WTC11 (cell line): ENCODE measurements at regions not wholly inside any gene's neighbourhood (a gene's known extent, or its start where the extent isn't known, plus 50 kb on each side); places are given as distances from the start of the nearest gene placed in this dataset.

Experiments
- ATAC-seq: fragments of 200-7000 bp; cut with Tn5 transposase; 2 replicates; pipeline ENCODE4 v1.10.0; 2021; ENCODE audit warnings: mild to moderate bottlenecking, moderate library complexity
- CTCF ChIA-PET: fragments of 300-600 bp; sonication (Branson Sonifier 250); formaldehyde crosslinking; loops from one replicate; lab custom pipeline; 2021; ENCODE audit warnings: antibody characterized with exemption; lab: Charles Lee
- POLR2A ChIA-PET: fragments of 350-600 bp; sonication (Branson Sonifier 250); formaldehyde crosslinking; loops from one replicate; lab custom pipeline; 2021; ENCODE audit warnings: antibody characterized with exemption; lab: Charles Lee
- DNase-seq: peaks from one replicate; pipeline ENCODE4 v3.0.0; 2021; ENCODE audit warnings: low spot score
- H3K27ac Mint-ChIP-seq: 2 replicates; pipeline ENCODE4 v1.8.0; 2021; ENCODE audit warnings: mixed read lengths
- H3K27me3 Mint-ChIP-seq: 2 replicates; pipeline ENCODE4 v1.8.0; 2021; ENCODE audit warnings: low read depth, mild to moderate bottlenecking, moderate library complexity, mixed read lengths
- H3K36me3 Mint-ChIP-seq: 2 replicates; pipeline ENCODE4 v1.8.0; 2021; ENCODE audit warnings: mixed read lengths
- H3K4me1 Mint-ChIP-seq: 2 replicates; pipeline ENCODE4 v1.8.0; 2022; ENCODE audit warnings: mixed read lengths
- H3K4me3 Mint-ChIP-seq: 2 replicates; pipeline ENCODE4 v1.8.0; 2021; ENCODE audit warnings: mild to moderate bottlenecking, moderate library complexity, mixed read lengths
- H3K9me3 Mint-ChIP-seq: 2 replicates; pipeline ENCODE4 v1.8.0; 2021; ENCODE audit warnings: mixed read lengths
- ARID4B ChIP-seq: sonication (generic); formaldehyde crosslinking; IDR thresholded peaks from 2 replicates; pipeline ENCODE4 v1.8.0; 2023; ENCODE audit warnings: missing genetic modification reagents, mild to moderate bottlenecking, borderline replicate concordance
- ATF2 ChIP-seq: sonication (generic); formaldehyde crosslinking; IDR thresholded peaks from 2 replicates; pipeline ENCODE4 v1.8.1; 2022; ENCODE audit warnings: low read depth, missing genetic modification reagents, borderline replicate concordance
- CDX4 ChIP-seq: fragments of 250-450 bp; sonication (Bioruptor Pico); IDR thresholded peaks from 2 replicates; pipeline ENCODE4 v1.9.0; 2021; ENCODE audit warnings: moderate library complexity, mild to moderate bottlenecking, inconsistent platforms, borderline replicate concordance
- CREM ChIP-seq: sonication (generic); formaldehyde crosslinking; IDR thresholded peaks from 2 replicates; pipeline ENCODE4 v1.8.1; 2022; ENCODE audit warnings: mild to moderate bottlenecking, missing genetic modification reagents, moderate library complexity
- E2F5 ChIP-seq: sonication (generic); formaldehyde crosslinking; IDR thresholded peaks from 2 replicates; pipeline ENCODE4 v1.8.1; 2022; ENCODE audit warnings: mild to moderate bottlenecking, moderate library complexity, missing genetic modification reagents
- EMX1 ChIP-seq: fragments of 250-450 bp; sonication (Bioruptor Pico); IDR thresholded peaks from 2 replicates; pipeline ENCODE4 v1.8.0; 2021; ENCODE audit warnings: mild to moderate bottlenecking
- FOXJ3 ChIP-seq: sonication (generic); formaldehyde crosslinking; IDR thresholded peaks from 2 replicates; pipeline ENCODE4 v1.9.0; 2021; ENCODE audit warnings: missing genetic modification reagents, mild to moderate bottlenecking, borderline replicate concordance
- FOXP1 ChIP-seq: sonication (generic); formaldehyde crosslinking; IDR thresholded peaks from 2 replicates; pipeline ENCODE4 v1.8.0; 2022; ENCODE audit warnings: missing genetic modification reagents, mild to moderate bottlenecking, moderate library complexity, borderline replicate concordance
- GABPB1 ChIP-seq: sonication (generic); formaldehyde crosslinking; IDR thresholded peaks from 2 replicates; pipeline ENCODE4 v1.8.1; 2023; ENCODE audit warnings: mild to moderate bottlenecking, missing genetic modification reagents
- GRHL2 ChIP-seq: fragments of 250-450 bp; sonication (Bioruptor Pico); IDR thresholded peaks from 2 replicates; pipeline ENCODE4 v1.8.0; 2022; ENCODE audit warnings: mild to moderate bottlenecking, moderate library complexity; ENCODE audit not compliant: insufficient replicate concordance, severe bottlenecking
- HMGA2 ChIP-seq: fragments of 250-450 bp; sonication (Bioruptor Pico); IDR thresholded peaks from 2 replicates; pipeline ENCODE4 v1.4.0; 2021; ENCODE audit warnings: mild to moderate bottlenecking, moderate library complexity
- HMGXB4 ChIP-seq: sonication (generic); formaldehyde crosslinking; IDR thresholded peaks from 2 replicates; pipeline ENCODE4 v1.8.1; 2023; ENCODE audit warnings: mild to moderate bottlenecking, moderate library complexity, missing genetic modification reagents
- JUN ChIP-seq: sonication (generic); formaldehyde crosslinking; IDR thresholded peaks from 2 replicates; pipeline ENCODE4 v1.8.0; 2023; ENCODE audit warnings: mild to moderate bottlenecking, missing genetic modification reagents
- MAX ChIP-seq: sonication (generic); formaldehyde crosslinking; IDR thresholded peaks from 2 replicates; pipeline ENCODE4 v1.8.0; 2022; ENCODE audit warnings: mild to moderate bottlenecking, missing genetic modification reagents
- MYBL2 ChIP-seq: sonication (generic); formaldehyde crosslinking; IDR thresholded peaks from 2 replicates; pipeline ENCODE4 v1.8.1; 2023; ENCODE audit warnings: mild to moderate bottlenecking, moderate library complexity, missing genetic modification reagents
- RELA ChIP-seq: sonication (generic); formaldehyde crosslinking; IDR thresholded peaks from 2 replicates; pipeline ENCODE4 v1.8.1; 2022; ENCODE audit warnings: missing genetic modification reagents, mild to moderate bottlenecking, borderline replicate concordance
- SMAD4 ChIP-seq: sonication (generic); formaldehyde crosslinking; IDR thresholded peaks from 2 replicates; pipeline ENCODE4 v1.8.0; 2022; ENCODE audit warnings: mild to moderate bottlenecking, missing genetic modification reagents
- SOX15 ChIP-seq: fragments of 250-450 bp; sonication (Bioruptor Pico); IDR thresholded peaks from 2 replicates; pipeline ENCODE4 v1.9.0; 2021; ENCODE audit warnings: mild to moderate bottlenecking
- TCF7 ChIP-seq: sonication (generic); formaldehyde crosslinking; IDR thresholded peaks from 2 replicates; pipeline ENCODE4 v1.8.0; 2022; ENCODE audit warnings: mild to moderate bottlenecking, low read depth, missing genetic modification reagents, moderate library complexity
- ZNF423 ChIP-seq: fragments of 250-450 bp; sonication (Bioruptor Pico); IDR thresholded peaks from 2 replicates; pipeline ENCODE4 v2.1.2; 2022; ENCODE audit warnings: mild to moderate bottlenecking, moderate library complexity

- H3K4me3 Mint-ChIP-seq: no peak overlapping the region
- H3K9me3 Mint-ChIP-seq: no peaks in the 10 kb centered on the region
- peaks cover 13% of the 10 kb centered on the region for H3K27me3 Mint-ChIP-seq
- POLR2A ChIA-PET: no interaction called here
- H3K4me1 Mint-ChIP-seq: peaks cover 13% of the 10 kb centered on the region
- CTCF ChIA-PET: no interaction called here
- no peak for DNase-seq
- no peaks in the 10 kb centered on the region for H3K36me3 Mint-ChIP-seq
- no peak for ATAC-seq
- no peak overlapping the region for H3K27ac Mint-ChIP-seq
- TF ChIP-seq GABPB1: no peak
- no peak for TF ChIP-seq SOX15
- no peak for TF ChIP-seq TCF7 (CRISPR knock-in tag)
- TF ChIP-seq MAX (CRISPR knock-in tag): no peak
- no peak for TF ChIP-seq HMGA2 (CRISPR knock-in tag)
- TF ChIP-seq FOXP1 (CRISPR knock-in tag): no peak
- TF ChIP-seq ATF2 (CRISPR knock-in tag): no peak
- TF ChIP-seq SMAD4 (CRISPR knock-in tag): no peak
- no peak for TF ChIP-seq MYBL2 (CRISPR knock-in tag)
- TF ChIP-seq JUN (CRISPR knock-in tag): no peak
- TF ChIP-seq HMGXB4 (CRISPR knock-in tag): no peak
Observed at GRCh38 chr2:120616261-120616660, 119.4 kb upstream of the GLI2 start.

GRCh38 chr2:120617055-120617454 lies 118.6 kb upstream of the GLI2 start:
- DNase-seq (no peak), ATAC-seq (no peak)
- POLR2A ChIA-PET: no interaction called here
- H3K4me3 Mint-ChIP-seq: no peak overlapping the region
- peaks cover 11% of the 10 kb centered on the region for H3K27me3 Mint-ChIP-seq
- H3K36me3 Mint-ChIP-seq: no peaks in the 10 kb centered on the region
- peaks cover 13% of the 10 kb centered on the region for H3K4me1 Mint-ChIP-seq
- H3K9me3 Mint-ChIP-seq: no peaks in the 10 kb centered on the region
- no peak for TF ChIP-seq CDX4
- no peak for TF ChIP-seq GRHL2 (CRISPR knock-in tag)
- no peak for TF ChIP-seq CREM
- TF ChIP-seq, all 79 proteins: peak for 0
- CTCF ChIA-PET: no interaction called here
- H3K27ac Mint-ChIP-seq: no peak overlapping the region

- no peak for ATAC-seq
- CTCF ChIA-PET: interaction anchor here (1.2 to 1.9 kb wide), 2 partner anchors 57 to 66 kb away, joined by 3 to 7 read pairs; no protein-coding TSS in a partner anchor
Observed at GRCh38 chr2:120618830-120619229, 116.8 kb upstream of the GLI2 start.

More at GRCh38 chr2:120618830-120619229, 116.8 kb upstream of the GLI2 start:
- Mint-ChIP-seq H3K36me3 (no peaks in the 10 kb centered on the region), H3K4me3 (no peak overlapping the region), H3K9me3 (no peaks in the 10 kb centered on the region), H3K27me3 (peaks cover 3% of the 10 kb centered on the region; the same call in 1 of the 2 replicates), H3K4me1 (peaks cover 9% of the 10 kb centered on the region), H3K27ac (no peak overlapping the region)
- no peak for DNase-seq
- TF ChIP-seq E2F5 (CRISPR knock-in tag) (no peak), RELA (CRISPR knock-in tag) (no peak), ARID4B (no peak), ZNF423 (CRISPR knock-in tag) (no peak), FOXJ3 (CRISPR knock-in tag) (no peak), EMX1 (CRISPR knock-in tag) (no peak)
- POLR2A ChIA-PET: no interaction called here
